HepG2 (cell line): ENCODE measurements at regions not wholly inside any gene's neighbourhood (a gene's known extent, or its start where the extent isn't known, plus 50 kb on each side); places are given as distances from the start of the nearest gene placed in this dataset.

Experiments used
- ATF1 ChIP-seq: IDR thresholded peaks from 2 replicates; pipeline ENCODE4 v1.6.1; 2016; ENCODE audit warnings: mild to moderate bottlenecking, control low read depth
- CTCF ChIP-seq: sonication (generic); formaldehyde crosslinking; IDR thresholded peaks from 2 replicates; pipeline ENCODE4 v1.5.0; 2020; ENCODE audit warnings: mild to moderate bottlenecking, missing genetic modification reagents, moderate library complexity
- SALL2 ChIP-seq: sonication (generic); formaldehyde crosslinking; IDR thresholded peaks from 2 replicates; pipeline ENCODE4 v1.8.1; 2023; ENCODE audit warnings: mild to moderate bottlenecking, missing genetic modification reagents, inconsistent platforms
- ZFX ChIP-seq: sonication (generic); formaldehyde crosslinking; IDR thresholded peaks from 2 replicates; pipeline ENCODE4 v1.4.0; 2020; ENCODE audit warnings: mild to moderate bottlenecking, low read depth, missing genetic modification reagents, moderate library complexity
- ZNF274 ChIP-seq: sonication (generic); formaldehyde crosslinking; IDR thresholded peaks from 2 replicates; pipeline ENCODE4 v1.5.1; 2020; ENCODE audit warnings: mild to moderate bottlenecking, missing genetic modification reagents

- TF ChIP-seq ZNF274 (CRISPR knock-in tag) (no peak), SALL2 (CRISPR knock-in tag) (no peak), ZFX (CRISPR knock-in tag) (no peak), CTCF (no peak), ATF1 (CRISPR knock-in tag) (no peak)
Measured at GRCh38 chr5:63125392-63125791, 546.8 kb downstream of the LRRC70 start.
